GM23338 (cell line): ENCODE measurements at regions not wholly inside any gene's neighbourhood (a gene's known extent, or its start where the extent isn't known, plus 50 kb on each side); places are given as distances from the start of the nearest gene placed in this dataset.

Experiments
- ATAC-seq: fragments of 200-7000 bp; cut with Tn5 transposase; 3 replicates; pipeline ENCODE4 v1.9.1; 2020
- DNase-seq: peaks from one replicate; pipeline ENCODE4 v3.0.0-alpha.2; 2015; ENCODE audit warnings: low spot score
- H2AFZ ChIP-seq: fragments of 200-600 bp; sonication (generic); 2 replicates; pipeline ENCODE4 v1.8.0; 2016; ENCODE audit warnings: antibody characterized with exemption, mild to moderate bottlenecking, moderate library complexity
- H3F3A ChIP-seq: fragments of 200-600 bp; sonication (generic); replicated peaks from 2 replicates; pipeline ENCODE4 v1.8.0; 2017; ENCODE audit warnings: antibody characterized with exemption, mixed run types, low read depth
- H3K27ac ChIP-seq: fragments of 200-600 bp; sonication (generic); 2 replicates; pipeline ENCODE4 v1.6.1; 2016; ENCODE audit warnings: low read depth
- H3K27me3 ChIP-seq: fragments of 200-600 bp; sonication (generic); 2 replicates; pipeline ENCODE4 v1.8.0; 2016; ENCODE audit warnings: mild to moderate bottlenecking, mixed run types, moderate library complexity; ENCODE audit not compliant: insufficient read depth
- H3K36me3 ChIP-seq: fragments of 200-600 bp; sonication (generic); 2 replicates; pipeline ENCODE4 v1.8.0; 2016; ENCODE audit warnings: mild to moderate bottlenecking; ENCODE audit not compliant: insufficient read depth
- H3K4me1 ChIP-seq: fragments of 200-600 bp; sonication (generic); 2 replicates; pipeline ENCODE4 v1.8.0; 2016; ENCODE audit warnings: mild to moderate bottlenecking, moderate library complexity; ENCODE audit not compliant: insufficient read depth
- H3K4me2 ChIP-seq: fragments of 200-600 bp; sonication (generic); 2 replicates; pipeline ENCODE4 v1.7.1; 2017; ENCODE audit warnings: mixed run types
- H3K4me3 ChIP-seq: fragments of 200-600 bp; sonication (generic); 2 replicates; pipeline ENCODE4 v1.6.1; 2016; ENCODE audit warnings: mixed run types
- H3K79me2 ChIP-seq: fragments of 200-600 bp; sonication (generic); replicated peaks from 2 replicates; pipeline ENCODE4 v1.8.0; 2017; ENCODE audit warnings: mild to moderate bottlenecking; ENCODE audit not compliant: insufficient read depth
- H3K9me2 ChIP-seq: fragments of 200-600 bp; sonication (generic); 2 replicates; pipeline ENCODE4 v1.8.0; 2017; ENCODE audit not compliant: insufficient read depth
- H4K20me1 ChIP-seq: fragments of 200-600 bp; sonication (generic); replicated peaks from 2 replicates; pipeline ENCODE4 v1.8.0; 2017; ENCODE audit warnings: mild to moderate bottlenecking; ENCODE audit not compliant: insufficient read depth
- H3K27ac Mint-ChIP-seq: 2 replicates; pipeline ENCODE4 v1.8.0; 2020; ENCODE audit warnings: inconsistent platforms, mild to moderate bottlenecking, moderate library complexity, mixed read lengths
- H3K27me3 Mint-ChIP-seq: 3 replicates; pipeline ENCODE4 v1.8.0; 2022; ENCODE audit warnings: low read depth, mild to moderate bottlenecking, moderate library complexity, mixed read lengths, inconsistent platforms; ENCODE audit not compliant: insufficient read depth, poor library complexity
- H3K36me3 Mint-ChIP-seq: 3 replicates; pipeline ENCODE4 v1.8.0; 2021; ENCODE audit warnings: low read depth, mild to moderate bottlenecking, inconsistent platforms, moderate library complexity, mixed read lengths
- H3K4me1 Mint-ChIP-seq: 3 replicates; pipeline ENCODE4 v1.8.0; 2020; ENCODE audit warnings: mild to moderate bottlenecking, inconsistent platforms, mixed read lengths
- H3K4me3 Mint-ChIP-seq: 3 replicates; pipeline ENCODE4 v1.8.0; 2021; ENCODE audit warnings: moderate library complexity, mild to moderate bottlenecking, inconsistent platforms, mixed read lengths
- H3K9me3 Mint-ChIP-seq: 3 replicates; pipeline ENCODE4 v1.8.0; 2020; ENCODE audit warnings: moderate library complexity, mild to moderate bottlenecking, inconsistent platforms, mixed read lengths
- CREB1 ChIP-seq: fragments of 250-450 bp; sonication (Bioruptor Pico); IDR thresholded peaks from 2 replicates; pipeline ENCODE4 v1.5.0; 2020; ENCODE audit warnings: low read depth, mild to moderate bottlenecking, moderate library complexity
- CTCF ChIP-seq, 2 experiments: fragments of 200-600 bp in 1 of 2; sonication (generic) in 1 of 2; conservative IDR thresholded peaks; 2 replicates each; pipeline versions ENCODE4 v1.5.1 to v1.6.1; 2016 to 2017; ENCODE audit warnings: antibody characterized with exemption in 2 of 2, low read depth in 2 of 2, mild to moderate bottlenecking in 2 of 2, moderate library complexity in 1 of 2
- EZH2 ChIP-seq: fragments of 200-600 bp; sonication (generic); IDR thresholded peaks from one replicate; pipeline ENCODE4 v1.8.0; 2017; ENCODE audit warnings: antibody characterized with exemption, mild to moderate bottlenecking, low read depth; ENCODE audit not compliant: unreplicated experiment
- EZH2phosphoT487 ChIP-seq: fragments of 200-600 bp; sonication (generic); IDR thresholded peaks from one replicate; pipeline ENCODE4 v1.8.1; 2018; ENCODE audit warnings: antibody characterized with exemption; ENCODE audit not compliant: unreplicated experiment
- JUNB ChIP-seq: IDR thresholded peaks from one replicate; pipeline ENCODE4 v1.6.1; 2016; ENCODE audit warnings: antibody characterized with exemption; ENCODE audit not compliant: unreplicated experiment
- NANOG ChIP-seq: IDR thresholded peaks from 2 replicates; pipeline ENCODE4 v1.6.1; 2016; ENCODE audit warnings: antibody characterized with exemption, borderline replicate concordance
- POLR2AphosphoS5 ChIP-seq: IDR thresholded peaks from 2 replicates; pipeline ENCODE4 v1.6.1; 2016; ENCODE audit warnings: antibody characterized with exemption, low read depth
- STAT1 ChIP-seq: IDR thresholded peaks from one replicate; pipeline ENCODE4 v1.6.1; 2016; ENCODE audit warnings: antibody characterized with exemption; ENCODE audit not compliant: unreplicated experiment
- ZNF114 ChIP-seq: fragments of 250-450 bp; sonication (Bioruptor Pico); IDR thresholded peaks from 2 replicates; pipeline ENCODE4 v1.5.0; 2020; ENCODE audit warnings: mild to moderate bottlenecking, moderate library complexity
- ZNF331 ChIP-seq: fragments of 250-450 bp; sonication (Bioruptor Pico); IDR thresholded peaks from 2 replicates; pipeline ENCODE4 v1.5.0; 2020; ENCODE audit warnings: low read depth, mild to moderate bottlenecking, moderate library complexity
- ZNF462 ChIP-seq: fragments of 250-450 bp; sonication (Bioruptor Pico); IDR thresholded peaks from 2 replicates; pipeline ENCODE4 v1.5.0; 2020; ENCODE audit warnings: mild to moderate bottlenecking, moderate library complexity
- TF ChIP-seq, protein P1 (sequence below): IDR thresholded peaks from 2 replicates; pipeline ENCODE4 v1.6.1; 2016; ENCODE audit warnings: antibody characterized with exemption
- TF ChIP-seq, protein P2 (sequence below): IDR thresholded peaks from one replicate; pipeline ENCODE4 v1.6.1; 2018; ENCODE audit warnings: antibody characterized with exemption; ENCODE audit not compliant: unreplicated experiment

DNA sequence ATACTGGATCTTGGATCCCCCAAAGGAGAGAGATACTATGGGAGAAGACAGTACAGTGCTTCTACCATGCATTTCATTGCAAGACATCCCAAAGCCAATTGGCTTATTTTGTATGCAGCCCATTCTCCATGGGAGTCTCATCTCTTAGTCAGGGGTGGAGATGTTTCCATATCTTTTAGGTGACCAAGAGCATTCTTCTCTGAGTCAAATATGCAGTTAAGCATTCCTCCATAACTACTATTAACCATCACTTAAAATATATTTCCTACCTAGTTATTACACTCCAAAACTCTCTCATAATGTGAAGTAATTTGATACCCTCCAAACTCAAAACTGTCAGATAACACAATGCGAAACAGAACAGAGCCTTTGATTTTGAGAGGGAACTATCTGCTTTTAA is 542.6 kb downstream of the HDGFL1 start:
- Histone ChIP-seq H3K36me3 (peaks cover 3% of the 10 kb centered on the region; the same call in 1 of the 2 replicates), H3F3A (no peaks in the 10 kb centered on the region), H3K4me3 (no peak overlapping the region), H3K4me2 (no peak overlapping the region), H3K4me1 (no peaks in the 10 kb centered on the region), H3K27me3 (no peaks in the 10 kb centered on the region), H3K27ac (no peak overlapping the region), H3K79me2 (no peaks in the 10 kb centered on the region), H4K20me1 (no peaks in the 10 kb centered on the region), H2AFZ (no peak overlapping the region), H3K9me2 (peaks cover 11% of the 10 kb centered on the region)
- H3K9me3 Mint-ChIP-seq, result peaks cover 54% of the 10 kb centered on the region
- peaks cover 2% of the 10 kb centered on the region for H3K27me3 Mint-ChIP-seq
- no peak overlapping the region for H3K4me3 Mint-ChIP-seq
- peaks cover 32% of the 10 kb centered on the region for H3K36me3 Mint-ChIP-seq
- no peaks in the 10 kb centered on the region for H3K4me1 Mint-ChIP-seq
- no peak for DNase-seq
- TF ChIP-seq JUNB (no peak), ZNF331 (CRISPR knock-in tag) (no peak), EZH2phosphoT487 (no peak), EZH2 (no peak), ZNF462 (CRISPR knock-in tag) (no peak), CREB1 (CRISPR knock-in tag) (no peak), POLR2AphosphoS5 (no peak), CTCF (conservative IDR thresholded peaks at IDR 0.05; ENCODE audit: low read depth in 2 of 2) (no peak), STAT1 (no peak), NANOG (no peak), ZNF114 (CRISPR knock-in tag) (no peak)
- TF ChIP-seq, protein P1, sequence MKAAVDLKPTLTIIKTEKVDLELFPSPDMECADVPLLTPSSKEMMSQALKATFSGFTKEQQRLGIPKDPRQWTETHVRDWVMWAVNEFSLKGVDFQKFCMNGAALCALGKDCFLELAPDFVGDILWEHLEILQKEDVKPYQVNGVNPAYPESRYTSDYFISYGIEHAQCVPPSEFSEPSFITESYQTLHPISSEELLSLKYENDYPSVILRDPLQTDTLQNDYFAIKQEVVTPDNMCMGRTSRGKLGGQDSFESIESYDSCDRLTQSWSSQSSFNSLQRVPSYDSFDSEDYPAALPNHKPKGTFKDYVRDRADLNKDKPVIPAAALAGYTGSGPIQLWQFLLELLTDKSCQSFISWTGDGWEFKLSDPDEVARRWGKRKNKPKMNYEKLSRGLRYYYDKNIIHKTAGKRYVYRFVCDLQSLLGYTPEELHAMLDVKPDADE, result no peak
- TF ChIP-seq, protein P2, sequence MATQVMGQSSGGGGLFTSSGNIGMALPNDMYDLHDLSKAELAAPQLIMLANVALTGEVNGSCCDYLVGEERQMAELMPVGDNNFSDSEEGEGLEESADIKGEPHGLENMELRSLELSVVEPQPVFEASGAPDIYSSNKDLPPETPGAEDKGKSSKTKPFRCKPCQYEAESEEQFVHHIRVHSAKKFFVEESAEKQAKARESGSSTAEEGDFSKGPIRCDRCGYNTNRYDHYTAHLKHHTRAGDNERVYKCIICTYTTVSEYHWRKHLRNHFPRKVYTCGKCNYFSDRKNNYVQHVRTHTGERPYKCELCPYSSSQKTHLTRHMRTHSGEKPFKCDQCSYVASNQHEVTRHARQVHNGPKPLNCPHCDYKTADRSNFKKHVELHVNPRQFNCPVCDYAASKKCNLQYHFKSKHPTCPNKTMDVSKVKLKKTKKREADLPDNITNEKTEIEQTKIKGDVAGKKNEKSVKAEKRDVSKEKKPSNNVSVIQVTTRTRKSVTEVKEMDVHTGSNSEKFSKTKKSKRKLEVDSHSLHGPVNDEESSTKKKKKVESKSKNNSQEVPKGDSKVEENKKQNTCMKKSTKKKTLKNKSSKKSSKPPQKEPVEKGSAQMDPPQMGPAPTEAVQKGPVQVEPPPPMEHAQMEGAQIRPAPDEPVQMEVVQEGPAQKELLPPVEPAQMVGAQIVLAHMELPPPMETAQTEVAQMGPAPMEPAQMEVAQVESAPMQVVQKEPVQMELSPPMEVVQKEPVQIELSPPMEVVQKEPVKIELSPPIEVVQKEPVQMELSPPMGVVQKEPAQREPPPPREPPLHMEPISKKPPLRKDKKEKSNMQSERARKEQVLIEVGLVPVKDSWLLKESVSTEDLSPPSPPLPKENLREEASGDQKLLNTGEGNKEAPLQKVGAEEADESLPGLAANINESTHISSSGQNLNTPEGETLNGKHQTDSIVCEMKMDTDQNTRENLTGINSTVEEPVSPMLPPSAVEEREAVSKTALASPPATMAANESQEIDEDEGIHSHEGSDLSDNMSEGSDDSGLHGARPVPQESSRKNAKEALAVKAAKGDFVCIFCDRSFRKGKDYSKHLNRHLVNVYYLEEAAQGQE, result no peak
- ATAC-seq, result no peak
- H3K27ac Mint-ChIP-seq, result no peak overlapping the region
